NT2/D1 (cell line): ENCODE measurements at regions not wholly inside any gene's neighbourhood (a gene's known extent, or its start where the extent isn't known, plus 50 kb on each side); places are given as distances from the start of the nearest gene placed in this dataset.
"Not testable (repeated sequence)": the region's sequence is repeated elsewhere in the genome, so short reads cannot be mapped to it uniquely, and the experiment has no call there.

Experiments used
- DNase-seq: peaks from one replicate; pipeline ENCODE4 v3.0.0-alpha.2; 2011; ENCODE audit warnings: low read depth, low spot score
- H3K27me3 ChIP-seq: 2 replicates; pipeline ENCODE4 v1.6.0; 2011; ENCODE audit warnings: mild to moderate bottlenecking; ENCODE audit not compliant: insufficient read length, insufficient read depth
- H3K36me3 ChIP-seq: 2 replicates; pipeline ENCODE4 v1.6.1; 2011; ENCODE audit warnings: mild to moderate bottlenecking, low read length, mixed read lengths; ENCODE audit not compliant: insufficient read depth, insufficient read length
- H3K4me1 ChIP-seq: 2 replicates; pipeline ENCODE4 v1.5.1; 2011; ENCODE audit not compliant: insufficient read depth, insufficient read length
- H3K4me3 ChIP-seq: 2 replicates; pipeline ENCODE4 v1.5.1; 2011; ENCODE audit warnings: low read depth; ENCODE audit not compliant: insufficient read length
- H3K9ac ChIP-seq: 2 replicates; pipeline ENCODE4 v1.6.0; 2011; ENCODE audit warnings: low read depth; ENCODE audit not compliant: insufficient read length
- H3K9me3 ChIP-seq: 2 replicates; pipeline ENCODE4 v1.5.1; 2011; ENCODE audit warnings: mild to moderate bottlenecking, low read length; ENCODE audit not compliant: insufficient read depth
- SUZ12 ChIP-seq: IDR thresholded peaks from 2 replicates; pipeline ENCODE4 v1.6.1; 2011; ENCODE audit not compliant: insufficient read length, insufficient read depth; ENCODE audit errors: extremely low read depth
- YY1 ChIP-seq: IDR thresholded peaks from 2 replicates; pipeline ENCODE4 v1.6.1; 2011; ENCODE audit not compliant: insufficient read length, insufficient read depth
- ZNF274 ChIP-seq: IDR thresholded peaks from 2 replicates; pipeline ENCODE4 v1.6.1; 2011; ENCODE audit warnings: mild to moderate bottlenecking, low read depth, low read length

DNA sequence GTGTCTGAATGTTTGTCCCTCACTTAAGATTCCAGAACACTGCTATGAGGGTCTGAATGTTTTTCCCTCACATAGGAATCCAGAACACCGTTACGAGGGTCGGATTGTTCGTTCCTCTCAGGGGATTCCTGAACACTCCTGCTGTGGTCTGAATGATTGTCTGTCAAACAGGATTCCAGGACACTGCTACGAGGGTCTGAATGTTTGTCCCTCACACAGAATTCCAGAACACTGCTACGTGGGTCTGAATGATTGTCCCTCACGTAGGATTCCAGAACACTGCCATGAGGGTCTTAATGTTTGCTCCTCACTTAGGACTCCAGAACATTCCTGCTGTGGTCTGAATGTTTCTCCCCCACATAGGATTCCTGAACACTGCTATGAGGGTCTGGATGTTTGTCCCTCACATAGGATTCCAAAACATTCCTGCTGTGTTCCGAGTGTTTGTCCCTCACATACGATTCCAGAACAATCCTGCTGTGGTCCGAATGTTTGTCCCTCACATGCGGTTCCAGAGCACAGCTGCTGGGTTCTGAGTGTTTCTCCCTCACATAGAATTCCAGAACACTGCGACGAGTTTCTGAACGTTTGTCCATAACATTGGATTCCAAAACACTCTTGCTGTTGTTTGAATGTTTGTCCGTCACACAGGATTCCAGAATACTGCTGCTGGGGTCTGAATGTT lies 199.5 kb downstream of the FOXD4L6 start:
- DNase-seq, result no peak
- no peaks in the 10 kb centered on the region for H3K27me3 ChIP-seq
- TF ChIP-seq SUZ12 (no peak), YY1 (no peak), ZNF274 (no peak)

DNA sequence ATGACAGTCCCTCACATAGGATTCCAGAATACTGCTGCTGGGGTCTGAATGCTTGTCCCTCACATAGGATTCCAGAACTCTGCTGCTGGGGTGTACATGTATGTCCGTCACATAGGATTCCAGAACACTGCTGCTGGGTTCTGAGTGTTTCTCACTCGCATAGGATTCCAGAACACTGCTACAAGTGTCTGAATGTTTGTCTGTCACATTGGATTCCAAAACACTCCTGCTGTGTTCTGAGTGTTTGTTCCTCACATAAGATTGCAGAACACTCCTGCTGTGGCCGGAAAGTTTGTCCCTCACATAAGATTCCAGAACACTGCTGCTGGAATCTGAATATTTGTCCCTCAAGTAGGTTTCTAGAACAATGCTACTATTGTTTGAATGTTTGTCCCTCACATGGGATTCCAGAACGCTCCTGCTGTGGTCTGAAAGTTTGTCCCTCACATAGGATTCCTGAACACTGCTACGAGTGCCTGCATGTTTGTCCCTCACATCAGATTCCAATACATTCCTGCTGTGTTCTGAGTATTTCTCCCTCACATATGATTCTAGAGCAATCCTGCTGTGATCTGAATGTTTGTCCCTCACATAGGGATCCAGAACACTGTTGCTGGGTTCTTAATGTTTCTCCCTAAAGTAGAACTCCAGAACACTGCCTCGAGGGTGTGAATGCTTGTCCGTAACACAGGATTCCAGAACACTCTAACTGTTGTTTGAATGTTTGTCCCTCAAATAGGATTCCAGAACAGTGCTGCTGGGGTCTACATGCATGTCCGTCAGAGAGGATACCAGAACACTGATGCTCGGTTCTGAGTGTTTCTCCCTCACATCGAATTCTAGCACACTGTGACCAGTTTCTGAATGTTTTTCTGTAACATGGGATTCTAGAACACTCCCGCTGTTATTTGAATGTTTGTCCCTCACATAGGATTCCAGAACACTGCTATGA lies 200.4 kb downstream of the FOXD4L6 start:
- no peaks in the 10 kb centered on the region for H3K36me3 ChIP-seq
- DNase-seq, result no peak
- no peak for TF ChIP-seq SUZ12
- TF ChIP-seq ZNF274, result no peak
- no peak for TF ChIP-seq YY1
- peaks cover 40% of the 10 kb centered on the region for H3K9me3 ChIP-seq
- no peaks in the 10 kb centered on the region for H3K4me1 ChIP-seq
- H3K9ac ChIP-seq, result no peak overlapping the region
- H3K27me3 ChIP-seq, result no peaks in the 10 kb centered on the region
- H3K4me3 ChIP-seq, result no peak overlapping the region

More for the DNA sequence above, 199.5 kb downstream of the FOXD4L6 start:
- no peaks in the 10 kb centered on the region for H3K36me3 ChIP-seq
- H3K4me1 ChIP-seq, result no peaks in the 10 kb centered on the region
- H3K9ac ChIP-seq, result no peak overlapping the region
- peaks cover 40% of the 10 kb centered on the region for H3K9me3 ChIP-seq
- no peak overlapping the region for H3K4me3 ChIP-seq

- no peaks in the 10 kb centered on the region for H3K36me3 ChIP-seq
- TF ChIP-seq YY1 (no peak), ZNF274 (no peak), SUZ12 (no peak)
- H3K9me3 ChIP-seq, result peaks cover 40% of the 10 kb centered on the region
Measured at GRCh38 chr9:40927260-40927631, 201.2 kb downstream of the FOXD4L6 start.

DNA sequence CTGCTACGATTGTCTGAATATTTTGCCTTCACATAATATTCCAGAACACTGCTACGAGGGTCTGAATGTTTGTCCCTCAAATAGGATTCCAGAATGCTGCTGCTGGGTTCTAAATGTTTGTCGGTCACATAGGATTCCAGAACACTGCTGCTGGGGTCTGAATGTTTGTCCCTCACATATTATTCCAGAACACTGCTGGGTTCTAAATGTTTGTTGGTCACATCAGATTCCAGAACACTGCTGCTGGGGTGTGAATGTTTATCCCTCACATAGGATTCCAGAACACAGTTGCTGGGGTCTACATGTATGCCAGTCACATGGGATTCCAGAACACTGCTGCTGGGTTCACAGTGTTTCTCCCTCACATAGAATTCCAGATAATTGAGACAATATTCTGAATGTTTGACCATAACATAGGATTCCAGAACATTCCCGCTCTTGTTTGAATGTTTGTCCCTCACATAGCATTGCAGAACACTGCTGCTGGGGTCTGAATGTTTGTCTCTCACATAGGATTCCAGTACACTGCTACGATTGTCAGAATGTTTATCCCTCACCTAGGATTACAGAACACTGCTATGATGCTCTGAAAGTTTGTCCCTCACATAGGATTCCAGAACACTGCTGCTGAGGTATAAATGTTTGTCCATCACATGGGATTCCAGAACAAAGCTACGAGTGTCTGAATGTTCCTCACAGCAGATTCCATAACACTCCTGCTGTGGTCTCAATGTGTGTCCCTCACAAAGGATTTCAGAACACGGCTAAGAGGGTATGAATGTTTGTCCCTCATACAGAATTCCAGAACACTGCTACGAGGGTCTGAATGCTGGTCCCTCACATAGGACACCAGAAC lies 201.8 kb downstream of the FOXD4L6 start:
- no peak for DNase-seq
- Histone ChIP-seq H3K9me3 (peaks cover 40% of the 10 kb centered on the region), H3K9ac (no peak overlapping the region), H3K4me1 (no peaks in the 10 kb centered on the region), H3K36me3 (no peaks in the 10 kb centered on the region), H3K4me3 (no peak overlapping the region), H3K27me3 (no peaks in the 10 kb centered on the region)
- no peak for TF ChIP-seq YY1
- TF ChIP-seq SUZ12, result no peak

More at GRCh38 chr9:40927260-40927631, 201.2 kb downstream of the FOXD4L6 start:
- Histone ChIP-seq H3K27me3 (no peaks in the 10 kb centered on the region), H3K9ac (no peak overlapping the region), H3K4me1 (no peaks in the 10 kb centered on the region), H3K4me3 (no peak overlapping the region)
- no peak for DNase-seq

GRCh38 chr9:40925149-40925548 lies 203.3 kb downstream of the FOXD4L6 start:
- no peak overlapping the region for H3K9ac ChIP-seq
- H3K4me1 ChIP-seq, result no peaks in the 10 kb centered on the region
- peaks cover 29% of the 10 kb centered on the region for H3K9me3 ChIP-seq
- DNase-seq, result no peak
- TF ChIP-seq ZNF274 (no peak), SUZ12 (no peak), YY1 (no peak)
- no peaks in the 10 kb centered on the region for H3K36me3 ChIP-seq
- H3K27me3 ChIP-seq, result no peaks in the 10 kb centered on the region
- H3K4me3 ChIP-seq, result no peak overlapping the region

DNA sequence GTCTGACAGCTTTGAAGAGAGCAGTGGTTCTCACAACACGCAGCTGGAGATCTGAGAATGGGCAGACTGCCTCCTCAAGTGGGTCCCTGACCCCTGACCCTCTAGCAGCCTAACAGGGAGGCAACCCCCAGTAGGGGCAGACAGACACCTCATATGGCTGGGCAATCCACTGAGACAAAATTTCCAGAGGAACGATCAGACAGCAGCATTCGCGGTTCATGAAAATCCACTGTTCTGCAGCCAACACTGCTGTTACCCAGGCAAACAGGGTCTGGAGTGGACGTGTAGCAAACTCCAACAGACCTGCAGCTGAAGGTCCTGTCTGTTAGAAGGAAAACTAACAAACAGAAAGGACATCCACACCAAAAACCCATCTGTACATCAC lies 212.1 kb downstream of the FOXD4L6 start:
- peaks cover 41% of the 10 kb centered on the region for H3K9me3 ChIP-seq
- not testable (repeated sequence) for H3K4me1 ChIP-seq, H3K4me3 ChIP-seq, H3K36me3 ChIP-seq, H3K9ac ChIP-seq, DNase-seq, H3K27me3 ChIP-seq

GRCh38 chr9:40915660-40916398 lies 212.7 kb downstream of the FOXD4L6 start:
- not testable (repeated sequence) for H3K4me1 ChIP-seq, H3K36me3 ChIP-seq, H3K9ac ChIP-seq, DNase-seq, H3K4me3 ChIP-seq, H3K27me3 ChIP-seq
- H3K9me3 ChIP-seq, result peaks cover 41% of the 10 kb centered on the region
